SK-N-SH treated with all-trans-retinoic acid at 6 μM for 48 hours (cell line): ENCODE measurements at regions not wholly inside any gene's neighbourhood (a gene's known extent, or its start where the extent isn't known, plus 50 kb on each side); places are given as distances from the start of the nearest gene placed in this dataset.
A peak's percentile ranks its signal among the peaks of the same experiment; 100 is the strongest.

Experiments used
- ATAC-seq: fragments of 200-7000 bp; cut with Tn5 transposase; 3 replicates; pipeline ENCODE4 v1.9.1; 2020; ENCODE audit warnings: mild to moderate bottlenecking, moderate library complexity
- ARNTL ChIP-seq: fragments of 450-650 bp; formaldehyde crosslinking; IDR thresholded peaks from 2 replicates; pipeline ENCODE4 v1.5.0; 2020; ENCODE audit warnings: low read depth, mild to moderate bottlenecking, moderate library complexity, borderline replicate concordance
- BACH2 ChIP-seq: fragments of 250-450 bp; sonication (Bioruptor Pico); IDR thresholded peaks from 2 replicates; pipeline ENCODE4 v1.9.0; 2021; ENCODE audit warnings: mild to moderate bottlenecking, borderline replicate concordance
- CSDC2 ChIP-seq: fragments of 250-450 bp; sonication (Bioruptor Pico); IDR thresholded peaks from 2 replicates; pipeline ENCODE4 v1.5.0; 2020; ENCODE audit warnings: mild to moderate bottlenecking, moderate library complexity
- ESRRG ChIP-seq: fragments of 250-450 bp; sonication (Bioruptor Pico); IDR thresholded peaks from 2 replicates; pipeline ENCODE4 v1.6.1; 2021; ENCODE audit warnings: mild to moderate bottlenecking
- GLIS3 ChIP-seq: fragments of 250-450 bp; sonication (Bioruptor Pico); IDR thresholded peaks from 2 replicates; pipeline ENCODE4 v1.5.0; 2020; ENCODE audit warnings: mild to moderate bottlenecking, moderate library complexity
- ISL1 ChIP-seq: fragments of 250-450 bp; sonication (Bioruptor Pico); IDR thresholded peaks from 2 replicates; pipeline ENCODE4 v2.1.2; 2022; ENCODE audit warnings: mild to moderate bottlenecking, moderate library complexity
- OSR1 ChIP-seq: fragments of 250-450 bp; sonication (Bioruptor Pico); IDR thresholded peaks from 2 replicates; pipeline ENCODE4 v1.8.0; 2022; ENCODE audit warnings: moderate library complexity, mild to moderate bottlenecking, inconsistent platforms
- PPARA ChIP-seq: fragments of 250-450 bp; sonication (Bioruptor Pico); IDR thresholded peaks from 2 replicates; pipeline ENCODE4 v1.5.0; 2020; ENCODE audit warnings: mild to moderate bottlenecking, borderline replicate concordance
- RARB ChIP-seq: fragments of 250-450 bp; sonication (Bioruptor Pico); IDR thresholded peaks from 2 replicates; pipeline ENCODE4 v1.8.0; 2021; ENCODE audit warnings: mild to moderate bottlenecking, moderate library complexity
- SNAI2 ChIP-seq: fragments of 250-450 bp; sonication (Bioruptor Pico); IDR thresholded peaks from 2 replicates; pipeline ENCODE4 v1.5.0; 2020; ENCODE audit warnings: mild to moderate bottlenecking, moderate library complexity
- TCF4 ChIP-seq: fragments of 250-450 bp; sonication (Bioruptor Pico); IDR thresholded peaks from 2 replicates; pipeline ENCODE4 v1.8.0; 2021; ENCODE audit warnings: mild to moderate bottlenecking, moderate library complexity, borderline replicate concordance
- TOX ChIP-seq: fragments of 250-450 bp; sonication (Bioruptor Pico); IDR thresholded peaks from 2 replicates; pipeline ENCODE4 v1.8.0; 2021; ENCODE audit warnings: mild to moderate bottlenecking, moderate library complexity, borderline replicate concordance
- ZC3H10 ChIP-seq: fragments of 250-450 bp; sonication (Bioruptor Pico); IDR thresholded peaks from 2 replicates; pipeline ENCODE4 v1.5.1; 2021; ENCODE audit warnings: mild to moderate bottlenecking, moderate library complexity
- ZFP30 ChIP-seq: fragments of 450-650 bp; formaldehyde crosslinking; IDR thresholded peaks from 2 replicates; pipeline ENCODE4 v1.5.0; 2022; ENCODE audit warnings: mild to moderate bottlenecking, moderate library complexity
- ZNF565 ChIP-seq: fragments of 450-650 bp; formaldehyde crosslinking; conservative IDR thresholded peaks from 2 replicates; pipeline ENCODE4 v1.5.0; 2020; ENCODE audit warnings: low read depth, mild to moderate bottlenecking, moderate library complexity
- ZNF70 ChIP-seq: fragments of 450-650 bp; formaldehyde crosslinking; IDR thresholded peaks from 2 replicates; pipeline ENCODE4 v1.5.0; 2020; ENCODE audit warnings: mild to moderate bottlenecking, moderate library complexity
- ZNF8 ChIP-seq: fragments of 450-650 bp; formaldehyde crosslinking; IDR thresholded peaks from 2 replicates; pipeline ENCODE4 v1.5.0; 2020; ENCODE audit warnings: mild to moderate bottlenecking, moderate library complexity
- TF ChIP-seq, protein P1 (sequence below): fragments of 250-450 bp; sonication (Bioruptor Pico); IDR thresholded peaks from 2 replicates; pipeline ENCODE4 v1.8.0; 2020; ENCODE audit warnings: mild to moderate bottlenecking, moderate library complexity, borderline replicate concordance
- TF ChIP-seq, protein P2 (sequence below): fragments of 250-450 bp; sonication (Bioruptor Pico); IDR thresholded peaks from 2 replicates; pipeline ENCODE4 v1.5.1; 2021; ENCODE audit warnings: mild to moderate bottlenecking, moderate library complexity
- TF ChIP-seq, protein P3 (sequence below): fragments of 250-450 bp; sonication (Bioruptor Pico); IDR thresholded peaks from 2 replicates; pipeline ENCODE4 v1.8.0; 2021; ENCODE audit warnings: low read depth, mild to moderate bottlenecking, moderate library complexity, borderline replicate concordance
- TF ChIP-seq, protein P4 (sequence below): fragments of 250-450 bp; sonication (Bioruptor Pico); IDR thresholded peaks from 2 replicates; pipeline ENCODE4 v1.5.1; 2020; ENCODE audit warnings: low read depth, mild to moderate bottlenecking, moderate library complexity
- TF ChIP-seq, protein P5 (sequence below): fragments of 250-450 bp; sonication (Bioruptor Pico); IDR thresholded peaks from 2 replicates; pipeline ENCODE4 v1.5.0; 2020; ENCODE audit warnings: mild to moderate bottlenecking, moderate library complexity

DNA sequence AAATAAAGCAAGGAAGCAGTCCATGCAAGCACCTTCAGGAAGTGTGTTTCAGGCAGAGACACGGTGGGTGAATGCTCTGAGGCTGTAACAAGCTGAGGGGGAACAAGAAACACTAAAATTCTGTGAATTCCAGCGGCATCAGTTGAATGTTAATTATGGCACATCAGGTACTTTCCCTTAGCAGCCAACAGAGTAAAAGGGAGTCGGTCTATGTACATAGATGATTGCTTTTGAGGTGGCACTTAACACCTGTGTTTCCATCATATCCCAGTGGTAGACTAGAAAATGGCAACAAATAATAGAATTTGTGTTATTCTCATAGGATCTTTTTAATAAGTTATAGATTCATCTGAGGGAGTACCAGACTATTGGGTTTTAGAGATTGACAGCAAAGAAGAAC lies 481.0 kb upstream of the KLF6 start:
- ATAC-seq: no peak
- TF ChIP-seq ZNF70: no peak
- no peak for TF ChIP-seq ZNF8
- no peak for TF ChIP-seq CSDC2 (CRISPR knock-in tag)
- no peak for TF ChIP-seq ESRRG (CRISPR knock-in tag)
- no peak for TF ChIP-seq ZC3H10 (CRISPR knock-in tag)
- TF ChIP-seq RARB (CRISPR knock-in tag): no peak
- no peak for TF ChIP-seq TOX (CRISPR knock-in tag)
- no peak for TF ChIP-seq BACH2 (CRISPR knock-in tag)
- TF ChIP-seq, protein P1, sequence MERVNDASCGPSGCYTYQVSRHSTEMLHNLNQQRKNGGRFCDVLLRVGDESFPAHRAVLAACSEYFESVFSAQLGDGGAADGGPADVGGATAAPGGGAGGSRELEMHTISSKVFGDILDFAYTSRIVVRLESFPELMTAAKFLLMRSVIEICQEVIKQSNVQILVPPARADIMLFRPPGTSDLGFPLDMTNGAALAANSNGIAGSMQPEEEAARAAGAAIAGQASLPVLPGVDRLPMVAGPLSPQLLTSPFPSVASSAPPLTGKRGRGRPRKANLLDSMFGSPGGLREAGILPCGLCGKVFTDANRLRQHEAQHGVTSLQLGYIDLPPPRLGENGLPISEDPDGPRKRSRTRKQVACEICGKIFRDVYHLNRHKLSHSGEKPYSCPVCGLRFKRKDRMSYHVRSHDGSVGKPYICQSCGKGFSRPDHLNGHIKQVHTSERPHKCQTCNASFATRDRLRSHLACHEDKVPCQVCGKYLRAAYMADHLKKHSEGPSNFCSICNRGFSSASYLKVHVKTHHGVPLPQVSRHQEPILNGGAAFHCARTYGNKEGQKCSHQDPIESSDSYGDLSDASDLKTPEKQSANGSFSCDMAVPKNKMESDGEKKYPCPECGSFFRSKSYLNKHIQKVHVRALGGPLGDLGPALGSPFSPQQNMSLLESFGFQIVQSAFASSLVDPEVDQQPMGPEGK (CRISPR knock-in tag): no peak
- no peak for TF ChIP-seq GLIS3 (CRISPR knock-in tag)
- TF ChIP-seq, protein P2, sequence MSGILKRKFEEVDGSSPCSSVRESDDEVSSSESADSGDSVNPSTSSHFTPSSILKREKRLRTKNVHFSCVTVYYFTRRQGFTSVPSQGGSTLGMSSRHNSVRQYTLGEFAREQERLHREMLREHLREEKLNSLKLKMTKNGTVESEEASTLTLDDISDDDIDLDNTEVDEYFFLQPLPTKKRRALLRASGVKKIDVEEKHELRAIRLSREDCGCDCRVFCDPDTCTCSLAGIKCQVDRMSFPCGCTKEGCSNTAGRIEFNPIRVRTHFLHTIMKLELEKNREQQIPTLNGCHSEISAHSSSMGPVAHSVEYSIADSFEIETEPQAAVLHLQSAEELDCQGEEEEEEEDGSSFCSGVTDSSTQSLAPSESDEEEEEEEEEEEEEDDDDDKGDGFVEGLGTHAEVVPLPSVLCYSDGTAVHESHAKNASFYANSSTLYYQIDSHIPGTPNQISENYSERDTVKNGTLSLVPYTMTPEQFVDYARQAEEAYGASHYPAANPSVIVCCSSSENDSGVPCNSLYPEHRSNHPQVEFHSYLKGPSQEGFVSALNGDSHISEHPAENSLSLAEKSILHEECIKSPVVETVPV (CRISPR knock-in tag): no peak
- no peak for TF ChIP-seq ARNTL (CRISPR knock-in tag)
- no peak for TF ChIP-seq SNAI2 (CRISPR knock-in tag)
- TF ChIP-seq TCF4 (CRISPR knock-in tag): no peak
- TF ChIP-seq, protein P3, sequence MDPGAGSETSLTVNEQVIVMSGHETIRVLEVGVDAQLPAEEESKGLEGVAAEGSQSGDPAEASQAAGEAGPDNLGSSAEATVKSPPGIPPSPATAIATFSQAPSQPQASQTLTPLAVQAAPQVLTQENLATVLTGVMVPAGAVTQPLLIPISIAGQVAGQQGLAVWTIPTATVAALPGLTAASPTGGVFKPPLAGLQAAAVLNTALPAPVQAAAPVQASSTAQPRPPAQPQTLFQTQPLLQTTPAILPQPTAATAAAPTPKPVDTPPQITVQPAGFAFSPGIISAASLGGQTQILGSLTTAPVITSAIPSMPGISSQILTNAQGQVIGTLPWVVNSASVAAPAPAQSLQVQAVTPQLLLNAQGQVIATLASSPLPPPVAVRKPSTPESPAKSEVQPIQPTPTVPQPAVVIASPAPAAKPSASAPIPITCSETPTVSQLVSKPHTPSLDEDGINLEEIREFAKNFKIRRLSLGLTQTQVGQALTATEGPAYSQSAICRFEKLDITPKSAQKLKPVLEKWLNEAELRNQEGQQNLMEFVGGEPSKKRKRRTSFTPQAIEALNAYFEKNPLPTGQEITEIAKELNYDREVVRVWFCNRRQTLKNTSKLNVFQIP: no peak
- TF ChIP-seq PPARA (CRISPR knock-in tag): no peak
- no peak for TF ChIP-seq ISL1 (CRISPR knock-in tag)
- no peak for TF ChIP-seq OSR1

DNA sequence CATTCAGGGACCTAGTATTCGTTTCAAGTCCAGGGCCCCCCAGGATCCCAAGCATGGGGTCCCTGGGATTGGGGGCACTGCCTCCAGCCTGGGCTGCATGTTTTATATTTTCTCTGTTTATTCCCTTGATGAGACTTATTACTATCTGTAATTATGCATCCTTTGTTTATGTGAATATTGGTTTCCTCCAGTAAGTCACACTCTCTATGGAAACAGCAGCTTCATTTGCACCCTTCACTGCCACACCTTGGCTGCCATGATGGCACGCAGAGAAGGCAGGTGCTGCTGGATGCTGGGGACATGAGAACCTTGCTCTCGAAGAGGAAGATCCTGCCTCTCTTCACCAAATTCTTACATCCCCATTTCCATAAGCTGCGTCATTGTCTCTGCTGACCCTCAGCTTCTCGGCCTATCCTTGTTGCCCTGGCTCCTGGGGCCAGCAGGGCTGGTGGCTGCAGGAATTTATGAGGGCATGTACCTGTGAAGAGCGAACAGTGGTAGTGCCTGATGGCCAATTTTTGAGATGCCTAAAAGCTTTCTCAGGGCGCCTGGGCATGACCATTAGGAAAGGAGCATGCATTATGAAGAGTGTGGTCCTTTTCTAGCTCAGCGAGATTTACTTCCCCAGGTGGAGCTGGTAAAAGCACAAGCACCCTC lies 479.3 kb upstream of the KLF6 start:
- TF ChIP-seq ZFP30 (CRISPR knock-in tag): no peak
- TF ChIP-seq, protein P1 (CRISPR knock-in tag): no peak
- TF ChIP-seq BACH2 (CRISPR knock-in tag): no peak
- no peak for TF ChIP-seq OSR1
- TF ChIP-seq, protein P4, sequence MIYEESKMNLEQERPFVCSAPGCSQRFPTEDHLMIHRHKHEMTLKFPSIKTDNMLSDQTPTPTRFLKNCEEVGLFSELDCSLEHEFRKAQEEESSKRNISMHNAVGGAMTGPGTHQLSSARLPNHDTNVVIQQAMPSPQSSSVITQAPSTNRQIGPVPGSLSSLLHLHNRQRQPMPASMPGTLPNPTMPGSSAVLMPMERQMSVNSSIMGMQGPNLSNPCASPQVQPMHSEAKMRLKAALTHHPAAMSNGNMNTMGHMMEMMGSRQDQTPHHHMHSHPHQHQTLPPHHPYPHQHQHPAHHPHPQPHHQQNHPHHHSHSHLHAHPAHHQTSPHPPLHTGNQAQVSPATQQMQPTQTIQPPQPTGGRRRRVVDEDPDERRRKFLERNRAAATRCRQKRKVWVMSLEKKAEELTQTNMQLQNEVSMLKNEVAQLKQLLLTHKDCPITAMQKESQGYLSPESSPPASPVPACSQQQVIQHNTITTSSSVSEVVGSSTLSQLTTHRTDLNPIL (CRISPR knock-in tag): no peak
- no peak for ATAC-seq

DNA sequence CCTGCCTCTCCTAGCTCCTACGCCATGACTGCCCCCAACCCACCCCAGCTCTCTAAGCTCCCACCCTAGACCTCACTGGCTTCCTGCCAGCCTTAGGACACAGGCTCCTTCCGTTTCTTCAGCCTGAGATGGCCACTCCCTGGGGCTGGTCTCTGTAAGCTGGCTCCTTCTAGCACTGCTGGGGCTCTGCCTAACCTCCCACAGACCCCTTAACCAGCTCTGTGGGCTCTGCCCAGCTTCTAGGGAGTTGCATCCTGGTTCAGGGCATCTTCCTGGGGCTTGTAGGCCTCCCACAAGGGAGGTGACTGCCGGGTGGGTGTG lies 478.6 kb upstream of the KLF6 start:
- peak; percentile 40; the same call in 1 of the 3 replicates for ATAC-seq
- TF ChIP-seq ARNTL (CRISPR knock-in tag) (no peak), GLIS3 (CRISPR knock-in tag) (no peak), TOX (CRISPR knock-in tag) (no peak), OSR1 (no peak), CSDC2 (CRISPR knock-in tag) (no peak), ISL1 (CRISPR knock-in tag) (no peak), SNAI2 (CRISPR knock-in tag) (no peak), ZC3H10 (CRISPR knock-in tag) (no peak), ESRRG (CRISPR knock-in tag) (no peak), BACH2 (CRISPR knock-in tag) (no peak), ZNF70 (no peak), ZNF565 (CRISPR knock-in tag) (no peak), ZFP30 (CRISPR knock-in tag) (no peak)
- TF ChIP-seq, protein P5, sequence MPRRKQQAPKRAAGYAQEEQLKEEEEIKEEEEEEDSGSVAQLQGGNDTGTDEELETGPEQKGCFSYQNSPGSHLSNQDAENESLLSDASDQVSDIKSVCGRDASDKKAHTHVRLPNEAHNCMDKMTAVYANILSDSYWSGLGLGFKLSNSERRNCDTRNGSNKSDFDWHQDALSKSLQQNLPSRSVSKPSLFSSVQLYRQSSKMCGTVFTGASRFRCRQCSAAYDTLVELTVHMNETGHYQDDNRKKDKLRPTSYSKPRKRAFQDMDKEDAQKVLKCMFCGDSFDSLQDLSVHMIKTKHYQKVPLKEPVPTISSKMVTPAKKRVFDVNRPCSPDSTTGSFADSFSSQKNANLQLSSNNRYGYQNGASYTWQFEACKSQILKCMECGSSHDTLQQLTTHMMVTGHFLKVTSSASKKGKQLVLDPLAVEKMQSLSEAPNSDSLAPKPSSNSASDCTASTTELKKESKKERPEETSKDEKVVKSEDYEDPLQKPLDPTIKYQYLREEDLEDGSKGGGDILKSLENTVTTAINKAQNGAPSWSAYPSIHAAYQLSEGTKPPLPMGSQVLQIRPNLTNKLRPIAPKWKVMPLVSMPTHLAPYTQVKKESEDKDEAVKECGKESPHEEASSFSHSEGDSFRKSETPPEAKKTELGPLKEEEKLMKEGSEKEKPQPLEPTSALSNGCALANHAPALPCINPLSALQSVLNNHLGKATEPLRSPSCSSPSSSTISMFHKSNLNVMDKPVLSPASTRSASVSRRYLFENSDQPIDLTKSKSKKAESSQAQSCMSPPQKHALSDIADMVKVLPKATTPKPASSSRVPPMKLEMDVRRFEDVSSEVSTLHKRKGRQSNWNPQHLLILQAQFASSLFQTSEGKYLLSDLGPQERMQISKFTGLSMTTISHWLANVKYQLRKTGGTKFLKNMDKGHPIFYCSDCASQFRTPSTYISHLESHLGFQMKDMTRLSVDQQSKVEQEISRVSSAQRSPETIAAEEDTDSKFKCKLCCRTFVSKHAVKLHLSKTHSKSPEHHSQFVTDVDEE: no peak
- TF ChIP-seq, protein P4 (CRISPR knock-in tag): no peak
- TF ChIP-seq, protein P1 (CRISPR knock-in tag): no peak
